H1 (cell line): ENCODE measurements at regions not wholly inside any gene's neighbourhood (a gene's known extent, or its start where the extent isn't known, plus 50 kb on each side); places are given as distances from the start of the nearest gene placed in this dataset.

ENCODE experiments used
- ATF3 ChIP-seq: IDR thresholded peaks from 2 replicates; pipeline ENCODE4 v1.6.1; 2011; ENCODE audit warnings: low read depth, mild to moderate bottlenecking, low read length; ENCODE audit not compliant: insufficient read depth
- CTCF ChIP-seq, 3 experiments: IDR thresholded peaks; 1 replicate in 2 of 3; 2 replicates in 1 of 3; pipeline versions ENCODE4 v1.5.1 to v1.6.1; 2011; ENCODE audit warnings: low read length in 3 of 3, mild to moderate bottlenecking in 3 of 3, inconsistent platforms in 2 of 3, low read depth in 1 of 3, moderate library complexity in 1 of 3; ENCODE audit not compliant: insufficient read depth in 1 of 3; ENCODE audit errors: control extremely low read depth in 1 of 3
- EP300 ChIP-seq, 2 experiments: IDR thresholded peaks; 1 replicate in 1 of 2; 2 replicates in 1 of 2; pipeline ENCODE4 v1.6.1; 2011 to 2012; ENCODE audit warnings: low read depth in 2 of 2, low read length in 2 of 2, mild to moderate bottlenecking in 2 of 2, borderline replicate concordance in 1 of 2, inconsistent platforms in 1 of 2, moderate library complexity in 1 of 2
- EZH2 ChIP-seq: fragments of 200-600 bp; sonication (generic); IDR thresholded peaks from 2 replicates; pipeline ENCODE4 v1.7.1; 2012; ENCODE audit warnings: low read depth, mild to moderate bottlenecking, moderate library complexity, low read length, inconsistent platforms; ENCODE audit not compliant: severe bottlenecking
- FOSL1 ChIP-seq: IDR thresholded peaks from 2 replicates; pipeline ENCODE4 v1.6.1; 2011; ENCODE audit warnings: mild to moderate bottlenecking, low read depth, low read length, moderate library complexity; ENCODE audit not compliant: insufficient read depth
- POLR2A ChIP-seq, 2 experiments: IDR thresholded peaks; 1 replicate in 1 of 2; 2 replicates in 1 of 2; pipeline ENCODE4 v1.6.1; 2011; ENCODE audit warnings: low read depth in 2 of 2, low read length in 2 of 2, mild to moderate bottlenecking in 2 of 2; ENCODE audit errors: control extremely low read depth in 1 of 2
- RAD21 ChIP-seq, 2 experiments: IDR thresholded peaks in 1 of 2; conservative IDR thresholded peaks in 1 of 2; 2 replicates each; pipeline ENCODE4 v1.6.1; 2011; ENCODE audit warnings: low read depth in 2 of 2, low read length in 2 of 2, improper control_type of control experiment in 1 of 2, inconsistent platforms in 1 of 2, mild to moderate bottlenecking in 1 of 2, moderate library complexity in 1 of 2
- TAF1 ChIP-seq: IDR thresholded peaks from 2 replicates; pipeline ENCODE4 v1.6.1; 2011; ENCODE audit warnings: mild to moderate bottlenecking, low read depth, low read length
- TAF7 ChIP-seq: optimal IDR thresholded peaks from 2 replicates; pipeline ENCODE3; 2011; ENCODE audit warnings: low read depth, mild to moderate bottlenecking, inconsistent platforms, low read length, moderate library complexity, borderline replicate concordance

GRCh38 chr4:57691370-57691769 lies 581.2 kb upstream of the IGFBP7 start:
- TF ChIP-seq ATF3 (no peak), FOSL1 (no peak), TAF1 (no peak), EP300 (IDR thresholded peaks at IDR 0.05; ENCODE audit: borderline replicate concordance in 1 of 2, low read depth in 2 of 2, low read length in 2 of 2) (no peak), EZH2 (no peak), TAF7 (no peak), CTCF (IDR thresholded peaks at IDR 0.05; ENCODE audit: control extremely low read depth in 1 of 3, insufficient read depth in 1 of 3, low read depth in 1 of 3, low read length in 3 of 3) (no peak), RAD21 (IDR thresholded peaks at IDR 0.05 in 1 of 2, conservative IDR thresholded peaks at IDR 0.05 in 1 of 2; ENCODE audit: low read depth in 2 of 2, low read length in 2 of 2) (no peak), POLR2A (IDR thresholded peaks at IDR 0.05; ENCODE audit: control extremely low read depth in 1 of 2, low read depth in 2 of 2, low read length in 2 of 2) (no peak)
